GM12878 (cell line): ENCODE measurements at regions not wholly inside any gene's neighbourhood (a gene's known extent, or its start where the extent isn't known, plus 50 kb on each side); places are given as distances from the start of the nearest gene placed in this dataset.

Source experiments
- ATAC-seq: fragments of 200-7000 bp; cut with Tn5 transposase; 3 replicates; pipeline ENCODE4 v1.9.1; 2020; ENCODE audit warnings: mild to moderate bottlenecking, moderate library complexity
- BruUV-seq: library from RNA; stranded (reverse); fragments of 400-500 nt; replicated peaks from 2 replicates; lab custom pipeline; 2021; lab: Mats Ljungman, UMichigan
- CTCF ChIA-PET: fragments of 300-600 bp; sonication (Branson Sonifier 250); formaldehyde crosslinking; extraction: SDS; loops from one replicate; lab custom pipeline; 2021; ENCODE audit warnings: inconsistent platforms; lab: Yijun Ruan, JAX
- POLR2A ChIA-PET: fragments of 350-600 bp; formaldehyde crosslinking; extraction: SDS; loops from one replicate; lab custom pipeline; 2021; ENCODE audit warnings: inconsistent platforms; lab: Charles Lee
- RAD21 ChIA-PET: fragments of 300-600 bp; sonication (Branson Sonifier 250); formaldehyde crosslinking; loops from one replicate; lab custom pipeline; 2023; ENCODE audit warnings: antibody characterized with exemption; ENCODE audit not compliant: unreplicated experiment; lab: Charles Lee
- SMC1A ChIA-PET: fragments of 300-600 bp; sonication (Branson Sonifier 250); formaldehyde crosslinking; loops from one replicate; lab custom pipeline; 2023; ENCODE audit not compliant: unreplicated experiment, uncharacterized antibody; lab: Charles Lee
- DNase-seq: peaks from one replicate; pipeline ENCODE4 v3.0.0-alpha.2; 2011; ENCODE audit warnings: low read depth, low spot score
- FAIRE-seq: peaks from 3 replicates; lab custom pipeline; 2011; peaks lifted over from hg19 to GRCh38; lab: Jason Lieb, UNC
- H2AFZ ChIP-seq: 2 replicates; pipeline ENCODE4 v1.6.0; 2011; ENCODE audit warnings: low read depth, low read length, control low read depth; ENCODE audit not compliant: control insufficient read depth
- H3K27ac ChIP-seq: 2 replicates; pipeline ENCODE4 v1.5.1; 2011; ENCODE audit warnings: control low read depth; ENCODE audit not compliant: control insufficient read depth, insufficient read depth
- H3K27me3 ChIP-seq, 2 experiments: replicated peaks in 1 of 2; 2 replicates each; pipeline versions ENCODE4 v1.6.0 to v1.6.1; 2011; ENCODE audit warnings: low read length in 1 of 2; ENCODE audit not compliant: control insufficient read depth in 2 of 2, insufficient read depth in 2 of 2
- H3K36me3 ChIP-seq, 2 experiments: 2 replicates each; pipeline ENCODE4 v1.5.1; 2011; ENCODE audit warnings: low read length in 1 of 2; ENCODE audit not compliant: control insufficient read depth in 2 of 2, insufficient read depth in 2 of 2
- H3K4me1 ChIP-seq: 2 replicates; pipeline ENCODE4 v1.6.1; 2011; ENCODE audit warnings: mild to moderate bottlenecking, low read length, moderate library complexity, mixed read lengths; ENCODE audit not compliant: control insufficient read depth, insufficient read depth
- H3K4me2 ChIP-seq: 2 replicates; pipeline ENCODE4 v1.6.0; 2011; ENCODE audit warnings: control low read depth; ENCODE audit not compliant: control insufficient read depth, insufficient read depth
- H3K4me3 ChIP-seq: fragments of 200-600 bp; sonication (generic); 2 replicates; pipeline ENCODE4 v1.5.1; 2016
- H3K79me2 ChIP-seq: 2 replicates; pipeline ENCODE4 v1.6.0; 2011; ENCODE audit warnings: low read length; ENCODE audit not compliant: control insufficient read depth, insufficient read depth
- H3K9ac ChIP-seq: 2 replicates; pipeline ENCODE4 v1.8.0; 2011; ENCODE audit warnings: low read length, control low read depth, mixed read lengths; ENCODE audit not compliant: control insufficient read depth, insufficient read depth
- H3K9me3 ChIP-seq: replicated peaks from 3 replicates; pipeline ENCODE4 v1.5.1; 2011; ENCODE audit warnings: mild to moderate bottlenecking, low read length; ENCODE audit not compliant: control insufficient read depth, insufficient read depth
- H4K20me1 ChIP-seq: 2 replicates; pipeline ENCODE4 v1.6.0; 2011; ENCODE audit not compliant: control insufficient read depth, insufficient read depth
- ASH2L ChIP-seq: fragments of 300-600, 200-600 bp; sonication (generic); IDR thresholded peaks from 2 replicates; pipeline ENCODE4 v1.6.1; 2017; ENCODE audit warnings: low read depth, mild to moderate bottlenecking, borderline replicate concordance
- ATF7 ChIP-seq: fragments of 450-650 bp; IDR thresholded peaks from 2 replicates; pipeline ENCODE4 v1.6.1; 2016; ENCODE audit warnings: low read depth, mild to moderate bottlenecking
- BHLHE40 ChIP-seq, 2 experiments: fragments of 450-650 bp in 1 of 2; IDR thresholded peaks; 2 replicates each; pipeline ENCODE4 v1.6.1; 2011 to 2017; ENCODE audit warnings: low read depth in 2 of 2, borderline replicate concordance in 1 of 2, improper control_type of control experiment in 1 of 2, low read length in 1 of 2, mild to moderate bottlenecking in 1 of 2
- BRCA1 ChIP-seq: IDR thresholded peaks from 2 replicates; pipeline ENCODE4 v1.6.1; 2011; ENCODE audit warnings: low read depth, low read length, improper control_type of control experiment
- IKZF2 ChIP-seq, 2 experiments: fragments of 450-650 bp; IDR thresholded peaks; 2 replicates each; pipeline ENCODE4 v1.6.1; 2017; ENCODE audit warnings: mild to moderate bottlenecking in 2 of 2, moderate library complexity in 2 of 2
- NBN ChIP-seq: fragments of 450-650 bp; IDR thresholded peaks from 2 replicates; pipeline ENCODE4 v1.6.1; 2016
- RCOR1 ChIP-seq: conservative IDR thresholded peaks from 2 replicates; pipeline ENCODE4 v1.6.1; 2012; ENCODE audit warnings: low read depth, low read length, improper control_type of control experiment
- TCF12 ChIP-seq: IDR thresholded peaks from 2 replicates; pipeline ENCODE4 v1.6.1; 2011; ENCODE audit warnings: low read depth, mild to moderate bottlenecking, low read length
- WGBS: methylation state at CpG from one replicate; pipeline ENCODE4 v1.1.6; 2016; ENCODE audit warnings: low lambda C conversion rate; ENCODE audit not compliant: insufficient replicate concordance, insufficient coverage; ENCODE audit errors: missing lambda C conversion rate; 5-methylcytosine and 5-hydroxymethylcytosine counted together
- in situ Hi-C: fragments of 300-500 bp; cut with MboI; formaldehyde crosslinking; loops from 9 replicates; pipeline ENCODE4 v1.14.3; 2018; ENCODE audit warnings: mixed read lengths
- intact Hi-C: fragments of 100-400 bp; cut with micrococcal nuclease; formaldehyde crosslinking; loops from one replicate; pipeline ENCODE4 v1.14.2; 2022; ENCODE audit not compliant: unreplicated experiment
- TF ChIP-seq, protein P1 (sequence below): fragments of 450-650 bp; formaldehyde crosslinking; IDR thresholded peaks from 2 replicates; pipeline ENCODE4 v1.5.0; 2022; ENCODE audit warnings: mild to moderate bottlenecking, missing genetic modification characterization

- H2AFZ ChIP-seq, result no peak overlapping the region
- no peaks in the 10 kb centered on the region for H3K27me3 ChIP-seq
- H3K79me2 ChIP-seq, result no peaks in the 10 kb centered on the region
- H3K9ac ChIP-seq, result no peak overlapping the region
- ChIA-PET SMC1A (no interaction called here), CTCF (no interaction called here), RAD21 (no interaction called here), POLR2A (no interaction called here)
- no peaks in the 10 kb centered on the region for H3K36me3 ChIP-seq
- no peaks in the 10 kb centered on the region for H3K4me1 ChIP-seq
- no peak for ATAC-seq
- in situ Hi-C loops, result no loop called here
- BruUV-seq, result no TSS peak
- no peak for FAIRE-seq
- 0% methylated on average over 1 of the region's 1 CpG for WGBS
- no peaks in the 10 kb centered on the region for H4K20me1 ChIP-seq
- no peak overlapping the region for H3K4me2 ChIP-seq
- no peak overlapping the region for H3K4me3 ChIP-seq
- TF ChIP-seq BHLHE40 (IDR thresholded peaks at IDR 0.05; ENCODE audit: borderline replicate concordance in 1 of 2, low read depth in 2 of 2, low read length in 1 of 2), result no peak
- TF ChIP-seq TCF12, result no peak
- no peak for TF ChIP-seq IKZF2 (IDR thresholded peaks at IDR 0.05)
- TF ChIP-seq BRCA1, result no peak
- no peak for TF ChIP-seq RCOR1
- no peak for TF ChIP-seq ATF7
- no peak for TF ChIP-seq NBN
- DNase-seq, result no peak
- intact Hi-C loops, result no loop called here
- H3K9me3 ChIP-seq, result no peaks in the 10 kb centered on the region
- no peak overlapping the region for H3K27ac ChIP-seq
Measured at GRCh38 chr15:29962407-29962806, 120.3 kb upstream of the GOLGA8J start.

DNA sequence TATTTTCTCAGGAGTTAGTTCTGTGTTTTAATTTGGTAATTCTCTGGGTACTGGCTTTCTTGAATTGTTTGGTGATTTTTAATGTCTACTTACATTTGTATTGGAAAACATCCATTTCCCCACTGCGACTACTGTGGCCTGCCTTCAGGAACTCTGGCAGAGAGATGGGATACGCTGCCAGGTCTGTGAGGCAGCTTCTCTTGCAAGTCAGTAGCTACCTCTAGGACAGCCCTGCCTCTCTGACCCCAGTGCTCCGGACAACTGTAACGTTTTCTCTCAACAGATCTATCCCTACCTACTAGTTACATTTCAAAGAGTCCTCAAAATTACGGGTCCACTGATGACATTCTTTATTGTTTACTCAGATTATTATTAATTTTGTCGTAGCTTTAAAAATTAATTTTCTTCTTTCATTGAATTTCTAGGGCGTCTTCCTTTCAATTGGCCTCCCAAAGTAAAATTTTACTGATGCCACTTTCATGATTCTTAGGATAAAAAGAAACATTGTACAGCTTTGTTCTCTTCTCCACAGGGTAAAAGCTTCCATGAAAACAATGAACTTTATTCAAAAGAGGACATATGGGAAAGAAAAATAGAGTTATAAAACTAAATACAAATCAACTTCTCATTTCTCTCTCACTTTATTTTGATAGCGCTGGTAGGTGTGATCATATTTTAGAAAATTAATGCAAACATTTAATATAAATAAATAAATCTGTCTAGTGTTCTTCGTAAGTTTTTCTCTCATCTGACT is 123.2 kb upstream of the GOLGA8J start:
- FAIRE-seq, result no peak
- Histone ChIP-seq H4K20me1 (no peaks in the 10 kb centered on the region), H3K79me2 (no peaks in the 10 kb centered on the region), H3K4me2 (no peak overlapping the region), H3K4me3 (no peak overlapping the region), H3K9me3 (no peaks in the 10 kb centered on the region), H3K27me3 (no peaks in the 10 kb centered on the region), H3K36me3 (no peaks in the 10 kb centered on the region), H3K9ac (no peak overlapping the region), H3K4me1 (no peaks in the 10 kb centered on the region), H2AFZ (no peak overlapping the region), H3K27ac (no peak overlapping the region)
- RAD21 ChIA-PET, result no interaction called here
- CTCF ChIA-PET, result interaction anchor here (0.7 kb wide), 1 partner anchor 8 kb away, joined by 3 read pairs; no protein-coding TSS in a partner anchor
- SMC1A ChIA-PET, result no interaction called here
- 24% methylated on average over 9 of the region's 9 CpGs for WGBS
- BruUV-seq, result no TSS peak
- intact Hi-C loops (no loop called here), in situ Hi-C loops (no loop called here)
- POLR2A ChIA-PET, result no interaction called here
- no peak for ATAC-seq
- DNase-seq, result no peak
- TF ChIP-seq, protein P1, sequence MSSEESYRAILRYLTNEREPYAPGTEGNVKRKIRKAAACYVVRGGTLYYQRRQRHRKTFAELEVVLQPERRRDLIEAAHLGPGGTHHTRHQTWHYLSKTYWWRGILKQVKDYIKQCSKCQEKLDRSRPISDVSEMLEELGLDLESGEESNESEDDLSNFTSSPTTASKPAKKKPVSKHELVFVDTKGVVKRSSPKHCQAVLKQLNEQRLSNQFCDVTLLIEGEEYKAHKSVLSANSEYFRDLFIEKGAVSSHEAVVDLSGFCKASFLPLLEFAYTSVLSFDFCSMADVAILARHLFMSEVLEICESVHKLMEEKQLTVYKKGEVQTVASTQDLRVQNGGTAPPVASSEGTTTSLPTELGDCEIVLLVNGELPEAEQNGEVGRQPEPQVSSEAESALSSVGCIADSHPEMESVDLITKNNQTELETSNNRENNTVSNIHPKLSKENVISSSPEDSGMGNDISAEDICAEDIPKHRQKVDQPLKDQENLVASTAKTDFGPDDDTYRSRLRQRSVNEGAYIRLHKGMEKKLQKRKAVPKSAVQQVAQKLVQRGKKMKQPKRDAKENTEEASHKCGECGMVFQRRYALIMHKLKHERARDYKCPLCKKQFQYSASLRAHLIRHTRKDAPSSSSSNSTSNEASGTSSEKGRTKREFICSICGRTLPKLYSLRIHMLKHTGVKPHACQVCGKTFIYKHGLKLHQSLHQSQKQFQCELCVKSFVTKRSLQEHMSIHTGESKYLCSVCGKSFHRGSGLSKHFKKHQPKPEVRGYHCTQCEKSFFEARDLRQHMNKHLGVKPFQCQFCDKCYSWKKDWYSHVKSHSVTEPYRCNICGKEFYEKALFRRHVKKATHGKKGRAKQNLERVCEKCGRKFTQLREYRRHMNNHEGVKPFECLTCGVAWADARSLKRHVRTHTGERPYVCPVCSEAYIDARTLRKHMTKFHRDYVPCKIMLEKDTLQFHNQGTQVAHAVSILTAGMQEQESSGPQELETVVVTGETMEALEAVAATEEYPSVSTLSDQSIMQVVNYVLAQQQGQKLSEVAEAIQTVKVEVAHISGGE (CRISPR knock-in tag), result no peak
- TF ChIP-seq ASH2L, result no peak
